Endometrial microvascular endothelial cells (primary cell): ENCODE measurements at regions not wholly inside any gene's neighbourhood (a gene's known extent, or its start where the extent isn't known, plus 50 kb on each side); places are given as distances from the start of the nearest gene placed in this dataset.

ENCODE experiments used
- in situ Hi-C: cut with HindIII; loops from 2 replicates; pipeline ENCODE4 v1.10.0; 2017; ENCODE audit warnings: low sequenced_read_pairs, low pct_unique_long_range_greater_than_20kb; ENCODE audit errors: inconsistent ontology term

DNA sequence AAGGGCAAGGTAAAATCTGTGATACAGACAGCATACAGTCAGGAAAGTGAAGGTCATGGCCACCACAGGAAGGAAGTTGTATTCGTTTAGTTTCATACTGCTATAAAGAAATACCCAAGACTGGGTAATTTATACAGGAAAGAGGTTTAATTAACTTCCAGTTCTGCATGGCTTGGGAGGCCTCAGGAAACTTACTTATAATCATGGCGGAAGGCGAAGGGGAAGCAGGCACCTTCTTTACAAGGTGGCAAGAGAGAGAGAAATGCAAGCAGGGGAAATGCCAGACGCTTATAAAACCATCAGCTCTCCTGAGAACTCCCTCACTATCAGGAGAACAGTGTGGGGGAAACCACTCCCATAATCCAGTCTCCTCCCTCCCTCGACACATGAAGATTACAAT, 353.7 kb upstream of the SEMA6D start:
- in situ Hi-C loops = no loop called here

DNA sequence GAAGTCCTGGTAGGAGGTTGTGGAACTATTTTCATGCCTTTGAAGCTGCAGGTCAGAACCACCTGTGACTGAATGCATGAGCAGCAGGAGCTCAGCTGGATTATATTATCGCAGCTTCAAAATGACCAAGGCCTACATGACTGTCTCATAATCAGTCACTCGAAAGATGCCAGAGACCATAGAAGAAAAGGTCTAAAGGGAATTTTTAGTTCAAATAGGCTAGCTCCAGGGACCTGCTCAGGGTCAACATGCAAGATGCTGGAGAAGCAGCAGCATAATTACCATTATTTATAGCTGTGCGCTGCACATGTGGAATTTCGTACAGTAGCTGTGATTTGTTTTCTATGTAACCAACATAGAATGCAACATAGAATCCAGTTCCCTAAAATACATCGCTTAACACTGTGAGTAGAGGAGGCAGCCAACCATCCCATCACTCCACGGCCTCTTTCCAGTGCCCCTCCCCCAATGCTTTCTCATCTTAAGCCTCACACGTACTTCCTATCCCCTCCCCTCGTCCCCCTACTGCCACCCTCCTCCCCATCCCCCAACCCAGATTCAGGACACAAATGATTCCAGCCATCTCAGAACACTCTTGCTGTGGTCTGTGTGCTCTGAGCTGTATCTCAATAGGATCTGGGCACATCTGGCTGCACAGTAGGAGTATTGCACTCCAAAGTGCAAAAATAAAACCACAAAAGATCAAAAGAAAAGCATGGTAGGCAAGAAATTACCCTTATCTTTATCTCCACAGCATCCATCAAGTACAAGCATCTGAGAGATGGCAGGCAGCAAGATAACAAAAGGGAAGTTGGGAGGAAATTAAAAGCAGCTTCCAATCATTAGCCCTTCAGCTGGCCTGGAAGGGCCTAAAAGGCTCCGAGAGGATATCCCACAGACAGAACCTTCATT, 352.8 kb upstream of the SEMA6D start:
- in situ Hi-C loops = no loop called here

DNA sequence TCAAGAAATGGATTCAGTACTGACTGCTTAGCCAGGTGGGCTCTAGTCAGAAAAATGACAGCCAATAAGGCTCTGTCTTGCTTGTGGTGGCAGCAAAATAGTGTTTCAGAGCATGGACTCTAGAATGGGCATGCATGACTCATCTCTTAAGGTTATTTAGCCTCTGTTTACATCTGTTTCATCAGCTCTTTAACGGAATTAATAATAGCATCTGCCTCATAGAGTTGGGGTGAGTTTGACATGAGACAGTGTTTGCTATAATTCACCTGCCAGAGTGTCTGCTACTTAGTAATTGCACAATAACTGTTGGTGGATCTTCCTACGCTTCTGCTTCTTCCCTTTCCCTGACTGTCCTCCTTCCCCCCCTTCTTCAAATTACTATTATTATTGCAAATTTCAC, 350.4 kb upstream of the SEMA6D start:
- in situ Hi-C loops = no loop called here

DNA sequence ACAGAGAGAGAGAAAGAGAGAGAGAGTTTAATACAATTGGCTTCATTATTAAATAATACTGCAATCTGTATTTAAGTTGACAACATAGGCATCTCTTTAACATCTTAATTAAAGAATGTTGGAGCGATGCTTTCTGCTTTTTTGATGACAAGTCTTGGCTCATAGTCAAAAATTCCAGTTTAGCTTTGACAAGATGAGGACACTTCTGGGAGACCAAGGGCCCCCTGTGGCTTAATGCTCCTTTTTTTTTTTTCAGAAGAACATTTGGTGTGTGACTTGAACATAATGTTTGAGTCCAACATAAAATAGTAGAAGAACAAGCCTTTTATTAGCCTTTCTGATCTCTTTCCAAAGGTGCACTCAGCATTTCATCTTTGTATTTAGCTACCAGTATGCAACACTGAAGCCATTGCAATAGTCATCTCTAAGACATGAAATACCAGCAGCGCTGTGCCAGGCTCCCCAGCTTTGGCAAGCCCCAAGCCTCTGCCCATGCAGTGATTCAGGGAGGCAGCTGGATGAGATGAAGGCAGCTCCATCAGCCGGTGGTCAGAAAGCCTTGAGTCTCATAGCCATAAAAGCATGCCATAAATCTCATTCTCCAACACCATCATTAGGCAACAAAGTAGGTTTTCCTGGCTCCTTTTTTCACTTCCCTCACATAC, 349.4 kb upstream of the SEMA6D start:
- in situ Hi-C loops = no loop called here

DNA sequence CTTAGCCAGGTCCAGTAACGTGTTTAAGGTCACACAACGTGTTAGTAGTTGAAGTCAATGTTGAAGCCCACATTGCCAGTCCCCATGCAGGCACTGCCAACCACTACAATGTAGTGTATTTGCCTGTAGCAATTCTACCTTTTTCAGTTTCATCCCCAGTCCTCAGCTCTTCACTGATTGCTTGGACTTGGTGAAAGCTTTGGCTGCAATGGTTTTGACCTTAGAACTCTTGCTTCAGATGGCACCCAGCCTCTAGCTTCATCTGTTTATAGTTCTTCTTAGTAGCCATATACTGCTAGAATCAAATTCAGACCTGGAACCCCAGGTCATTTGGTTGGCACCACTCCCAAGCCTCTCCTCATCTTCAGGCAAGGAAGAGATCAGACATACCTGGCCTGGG, 345.4 kb upstream of the SEMA6D start:
- in situ Hi-C loops = no loop called here

DNA sequence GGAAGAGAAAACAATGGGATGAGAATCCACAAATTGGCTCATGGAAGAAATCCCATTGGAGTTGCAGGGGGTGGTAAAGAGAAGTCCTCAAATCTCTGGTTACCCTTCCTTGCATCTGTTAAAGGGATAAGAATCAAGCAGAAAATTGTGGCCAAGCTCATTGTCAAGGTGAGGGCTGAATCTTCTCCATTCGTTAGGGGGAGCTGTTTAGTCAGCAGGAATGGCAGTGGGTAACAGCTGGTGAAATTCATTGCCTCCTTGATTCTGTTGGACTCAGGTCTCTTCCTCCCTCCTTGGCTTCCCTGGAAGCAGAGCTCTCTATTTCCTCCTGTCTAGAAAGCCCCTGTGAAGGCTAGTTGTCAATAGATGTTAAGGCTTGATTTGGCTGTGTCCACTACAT, 343.1 kb upstream of the SEMA6D start:
- in situ Hi-C loops = no loop called here

DNA sequence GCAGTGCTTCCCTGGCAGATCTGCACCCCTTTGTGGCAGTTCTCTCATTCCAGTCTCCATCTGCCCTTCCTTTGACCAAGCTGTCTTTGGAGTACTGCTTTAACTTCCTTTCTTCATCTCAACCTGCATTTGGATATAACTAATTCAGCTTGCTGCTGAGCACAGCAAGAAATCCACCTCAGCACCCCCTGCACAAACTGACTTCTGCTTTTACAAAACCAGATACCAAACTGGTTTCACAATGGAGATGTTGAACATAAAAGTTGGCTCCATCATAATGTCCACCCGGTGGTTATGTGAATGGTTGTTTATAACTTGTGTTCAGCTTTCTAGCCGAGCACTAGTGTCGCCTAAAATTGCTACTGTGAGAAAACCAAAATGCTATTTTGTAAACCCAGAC, 341.1 kb upstream of the SEMA6D start:
- in situ Hi-C loops = no loop called here

DNA sequence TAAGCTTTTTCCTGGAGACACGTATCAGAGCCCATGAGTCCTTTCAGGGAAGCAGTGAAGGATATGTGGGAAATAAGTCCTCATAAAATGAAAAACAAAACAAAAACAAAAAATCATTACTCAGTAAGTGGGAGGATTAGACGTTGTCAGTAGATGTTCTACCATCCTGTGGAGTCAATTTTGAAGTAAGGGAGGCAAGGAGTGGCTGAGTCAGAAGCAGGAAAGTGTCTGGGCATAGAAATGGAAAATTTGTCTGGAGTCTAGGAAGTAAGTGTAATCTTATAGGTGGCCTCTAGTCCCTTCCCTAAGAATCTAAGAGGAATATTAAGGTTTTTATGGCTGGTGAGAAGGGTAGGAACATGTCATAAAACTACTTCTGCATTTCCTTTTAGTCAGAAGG, 339.8 kb upstream of the SEMA6D start:
- in situ Hi-C loops = no loop called here

DNA sequence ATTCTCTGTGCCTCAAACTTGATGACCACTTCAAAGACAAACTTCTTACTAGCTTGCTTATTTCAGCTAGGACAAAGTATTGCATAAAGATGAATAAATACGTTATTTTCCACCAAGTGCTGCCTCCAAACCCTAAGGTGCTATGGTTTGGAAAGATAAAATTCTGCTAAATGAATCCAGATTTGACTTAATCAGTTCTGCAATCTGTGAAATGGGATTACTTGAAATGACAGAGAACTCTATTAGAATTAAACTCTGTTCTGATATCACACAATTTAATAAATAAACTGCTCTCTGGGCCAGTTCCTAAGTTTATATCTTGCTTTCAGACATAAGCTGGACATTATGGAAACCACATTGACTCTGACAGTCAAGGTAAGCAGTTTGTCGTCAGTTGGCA, 338.8 kb upstream of the SEMA6D start:
- in situ Hi-C loops = no loop called here

DNA sequence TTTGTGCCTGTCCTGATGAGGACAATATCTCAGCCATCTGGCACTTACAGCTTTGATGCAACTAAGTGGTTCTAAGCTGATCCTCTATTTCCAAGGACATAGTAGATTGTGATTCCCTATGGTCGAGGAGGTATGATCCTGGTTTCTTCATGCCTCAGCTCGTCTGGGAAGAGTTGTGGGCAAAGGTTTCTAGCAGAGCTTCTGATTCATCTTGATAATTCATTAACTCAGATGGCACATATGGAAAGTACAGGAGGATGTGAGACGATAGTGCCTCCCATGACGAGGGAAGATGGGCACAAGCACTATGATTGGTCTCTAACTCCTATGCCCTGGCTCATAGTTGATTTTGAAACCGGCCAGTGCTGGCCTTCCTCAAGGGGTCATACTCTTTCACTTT, 334.2 kb upstream of the SEMA6D start:
- in situ Hi-C loops = no loop called here

DNA sequence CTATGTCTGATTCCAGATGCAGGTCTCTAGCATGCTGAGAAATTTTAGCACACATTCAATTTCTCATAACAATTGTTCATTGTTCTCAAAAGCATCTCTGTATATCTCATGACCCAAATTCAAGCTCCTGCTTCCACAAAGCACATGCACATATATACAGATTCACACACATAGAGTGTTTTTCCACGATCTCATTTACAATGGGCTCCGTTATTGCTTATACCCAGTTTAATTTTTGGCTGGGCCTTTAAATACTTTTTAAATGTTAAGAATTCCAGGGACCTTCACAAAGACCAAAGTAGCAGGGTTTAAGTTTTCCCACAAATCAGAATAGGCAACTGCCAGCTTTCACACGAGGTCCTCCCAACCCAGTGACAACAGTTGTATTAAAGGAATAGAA, 333.5 kb upstream of the SEMA6D start:
- in situ Hi-C loops = no loop called here

DNA sequence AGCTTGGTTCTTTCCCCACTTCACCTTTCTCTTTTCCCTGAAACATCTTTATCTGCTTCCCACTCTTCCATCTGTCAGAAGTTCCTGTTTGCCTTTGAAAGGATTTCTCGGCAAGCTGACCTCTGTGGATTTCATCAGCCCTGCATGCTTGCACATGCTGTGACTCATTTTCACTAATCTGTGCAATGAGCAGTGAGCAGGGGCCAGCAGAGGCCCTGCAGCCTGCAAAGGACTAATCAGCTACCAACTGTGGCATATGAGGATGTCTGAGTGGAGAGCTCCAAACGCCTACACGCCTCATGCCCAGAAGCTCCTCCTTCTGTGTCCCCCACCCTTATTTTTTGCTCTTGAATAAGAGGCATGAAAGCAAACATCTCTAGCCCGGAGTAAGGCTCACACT, 333.0 kb upstream of the SEMA6D start:
- in situ Hi-C loops = no loop called here

DNA sequence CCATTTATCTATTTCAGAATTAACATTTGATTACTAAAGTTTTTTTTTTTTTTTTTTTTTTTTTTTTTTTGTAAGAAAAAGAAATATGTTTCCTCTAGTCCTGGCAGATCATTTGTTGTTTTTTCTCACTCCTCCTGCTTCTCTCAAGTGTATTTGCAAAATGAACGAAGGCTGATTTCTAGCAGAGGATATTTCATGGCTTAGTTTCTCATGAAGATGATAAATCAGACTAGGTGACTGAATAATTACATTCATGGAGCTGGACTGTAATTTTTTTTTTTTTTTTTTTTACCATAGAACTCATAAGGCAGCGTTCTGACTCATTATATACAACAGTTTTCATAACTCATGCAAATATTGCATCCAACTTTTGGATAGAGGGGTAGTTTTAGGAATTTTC, 332.5 kb upstream of the SEMA6D start:
- in situ Hi-C loops = no loop called here

DNA sequence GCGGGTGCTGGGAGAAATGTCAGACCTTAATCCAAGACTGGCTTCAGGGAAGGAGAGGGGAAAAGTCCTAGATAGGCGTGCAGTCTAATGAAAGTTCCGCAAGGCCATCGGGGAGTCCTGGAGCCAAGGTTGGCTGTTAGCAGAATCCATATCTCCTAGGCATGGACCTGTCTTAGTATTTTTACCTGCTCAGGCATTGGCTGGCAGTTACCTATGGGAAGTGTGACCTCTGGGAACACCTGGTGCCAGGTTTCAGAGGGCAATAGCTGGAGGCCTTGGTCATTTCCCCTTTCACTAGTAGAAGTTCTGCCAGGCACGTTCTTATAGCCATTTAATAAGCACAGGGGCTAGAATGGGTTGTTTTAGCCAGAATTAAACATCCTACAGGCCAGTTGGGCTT, 330.8 kb upstream of the SEMA6D start:
- in situ Hi-C loops = no loop called here

DNA sequence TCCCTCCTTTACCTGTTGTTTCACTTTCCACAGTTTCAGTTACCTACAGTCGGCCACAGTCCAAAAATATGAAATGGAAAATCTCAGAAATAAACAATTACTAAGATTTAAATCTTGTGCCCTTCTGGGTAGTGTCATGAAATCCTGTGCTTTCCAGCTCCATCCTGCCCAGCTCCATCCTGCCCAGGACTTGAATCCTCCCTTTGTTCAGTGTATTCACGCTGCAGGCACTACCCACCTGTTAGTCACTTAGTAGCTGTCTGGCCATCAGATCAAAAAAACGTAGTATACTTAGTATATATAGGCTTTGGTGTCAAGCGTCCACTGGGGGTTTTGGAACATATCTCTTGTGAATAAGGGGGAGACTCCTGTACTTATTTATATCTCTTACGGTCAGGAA, 329.0 kb upstream of the SEMA6D start:
- in situ Hi-C loops = no loop called here

DNA sequence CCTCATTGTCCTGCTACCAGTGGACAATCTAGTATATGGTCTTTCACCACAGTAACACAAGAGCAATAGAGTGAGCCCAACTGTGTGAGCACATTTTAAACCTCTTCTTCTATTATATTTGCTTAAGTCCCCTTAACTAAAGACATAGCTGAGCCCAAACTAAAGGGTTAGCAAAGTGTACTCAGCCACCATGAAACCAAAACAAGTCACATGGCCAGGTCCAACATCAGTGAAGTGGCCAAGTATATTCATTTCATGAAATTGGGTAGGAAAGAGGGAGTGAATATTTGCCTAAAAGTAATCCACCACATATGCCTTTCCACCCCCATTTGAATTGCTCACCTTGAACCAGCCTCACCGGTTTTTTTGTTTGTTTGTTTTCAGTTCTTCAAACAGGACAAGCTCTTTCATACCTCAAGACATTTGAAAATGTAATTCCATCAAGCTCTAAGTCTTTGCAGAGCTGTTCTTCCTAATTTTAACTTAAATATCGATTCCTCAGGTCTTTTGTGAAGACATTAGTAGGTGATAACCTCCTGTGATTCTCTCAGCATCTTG, 327.0 kb upstream of the SEMA6D start:
- in situ Hi-C loops = no loop called here

DNA sequence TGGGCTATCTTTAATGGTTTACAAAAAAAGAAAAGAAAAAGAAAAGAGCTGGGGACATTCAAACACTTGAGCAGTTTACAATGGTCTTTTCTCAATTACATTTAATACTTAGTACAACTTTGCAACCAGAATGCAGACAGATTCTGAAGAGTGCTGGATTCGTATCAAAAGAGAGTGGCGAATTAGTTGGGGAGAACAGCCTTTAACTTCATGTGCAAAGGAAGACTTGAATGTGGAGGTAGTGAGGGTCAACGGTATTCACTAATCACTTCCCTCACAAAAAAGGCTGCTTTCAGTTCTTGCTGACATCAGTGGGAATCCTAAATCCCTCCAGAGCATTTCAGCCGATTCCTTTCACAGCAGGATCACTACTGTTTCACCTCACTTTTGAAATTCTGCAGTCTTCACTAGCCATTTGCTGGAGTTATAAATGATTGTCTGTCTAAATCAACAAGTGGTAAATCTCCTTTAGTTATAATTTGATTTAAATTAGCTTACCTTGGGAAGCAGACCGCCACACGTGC, 323.0 kb upstream of the SEMA6D start:
- in situ Hi-C loops = no loop called here

DNA sequence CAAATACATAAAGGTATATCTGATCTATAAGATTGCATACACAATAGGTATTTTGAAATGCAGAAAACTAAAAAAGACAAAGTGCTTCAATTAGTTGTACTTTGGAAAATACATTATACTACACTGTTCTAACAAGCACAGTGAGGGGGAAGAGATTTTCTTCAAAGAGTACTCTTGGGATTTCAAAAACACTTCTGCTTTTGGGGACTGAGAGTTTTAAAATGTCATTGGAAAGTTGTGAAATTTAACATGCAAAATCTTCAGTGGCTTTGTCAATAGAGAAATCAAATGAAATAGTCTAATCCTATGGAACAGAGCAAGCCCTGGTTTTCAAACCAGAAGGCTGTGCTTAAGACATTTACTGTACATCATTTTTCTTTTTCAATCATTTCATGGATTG, 322.2 kb upstream of the SEMA6D start:
- in situ Hi-C loops = no loop called here

DNA sequence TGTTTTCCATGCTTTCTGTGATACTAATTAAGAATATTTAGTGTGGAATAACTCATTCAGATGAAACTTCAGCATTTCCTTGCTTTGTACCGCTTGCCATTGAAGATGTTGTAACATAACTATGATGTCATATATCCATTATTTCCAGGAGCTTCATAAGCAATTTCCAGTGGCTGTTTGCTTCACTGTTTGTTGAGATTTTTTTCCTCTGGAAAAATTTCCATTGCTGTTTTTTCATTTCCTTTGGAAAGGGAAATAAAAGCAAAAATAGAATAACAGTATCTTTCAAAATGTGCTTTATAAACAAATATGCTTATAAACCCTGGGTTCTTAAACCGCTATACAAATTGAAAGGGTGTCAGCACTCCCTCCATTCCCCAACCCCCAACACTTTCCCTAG, 319.6 kb upstream of the SEMA6D start:
- in situ Hi-C loops = no loop called here

DNA sequence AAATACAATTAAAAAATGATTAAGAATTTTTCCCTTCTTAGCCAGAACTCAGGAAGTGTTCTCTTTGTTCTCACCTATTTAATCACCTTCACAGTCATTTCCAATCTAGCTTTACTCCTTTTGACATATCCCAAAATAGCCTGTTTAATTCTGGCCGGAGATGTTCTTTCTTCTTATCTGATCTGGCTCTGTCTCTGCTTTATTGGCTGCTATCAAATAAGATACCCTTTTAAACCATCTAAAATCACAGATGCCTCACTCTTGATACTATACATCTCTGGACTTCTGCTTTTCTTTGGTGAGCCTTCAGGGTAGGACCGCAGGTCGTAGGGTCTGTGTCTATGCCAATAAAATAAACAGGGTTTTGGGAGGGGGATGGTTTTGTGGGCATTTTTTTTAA, 319.2 kb upstream of the SEMA6D start:
- in situ Hi-C loops = no loop called here
